H1 (cell line): ENCODE measurements at regions not wholly inside any gene's neighbourhood (a gene's known extent, or its start where the extent isn't known, plus 50 kb on each side); places are given as distances from the start of the nearest gene placed in this dataset.

ENCODE experiments used
- BACH1 ChIP-seq: IDR thresholded peaks from 2 replicates; pipeline ENCODE4 v1.6.1; 2012; ENCODE audit warnings: low read length, improper control_type of control experiment
- CHD7 ChIP-seq: fragments of 300-600 bp; sonication (generic); IDR thresholded peaks from 2 replicates; pipeline ENCODE4 v1.7.1; 2012; ENCODE audit warnings: low read length, moderate library complexity, mild to moderate bottlenecking, inconsistent platforms; ENCODE audit not compliant: insufficient replicate concordance
- KDM1A ChIP-seq: fragments of 200-600, 300-600 bp; sonication (generic); IDR thresholded peaks from 2 replicates; pipeline ENCODE4 v1.7.1; 2016; ENCODE audit warnings: mild to moderate bottlenecking, low read length, borderline replicate concordance
- KDM4A ChIP-seq: IDR thresholded peaks from one replicate; pipeline ENCODE4 v1.7.1; 2012; ENCODE audit warnings: low read depth, mild to moderate bottlenecking, moderate library complexity, low read length, inconsistent platforms; ENCODE audit not compliant: severe bottlenecking
- TF ChIP-seq, protein P1 (sequence below): IDR thresholded peaks from 2 replicates; pipeline ENCODE4 v1.6.1; 2011; ENCODE audit warnings: low read length, improper control_type of control experiment

DNA sequence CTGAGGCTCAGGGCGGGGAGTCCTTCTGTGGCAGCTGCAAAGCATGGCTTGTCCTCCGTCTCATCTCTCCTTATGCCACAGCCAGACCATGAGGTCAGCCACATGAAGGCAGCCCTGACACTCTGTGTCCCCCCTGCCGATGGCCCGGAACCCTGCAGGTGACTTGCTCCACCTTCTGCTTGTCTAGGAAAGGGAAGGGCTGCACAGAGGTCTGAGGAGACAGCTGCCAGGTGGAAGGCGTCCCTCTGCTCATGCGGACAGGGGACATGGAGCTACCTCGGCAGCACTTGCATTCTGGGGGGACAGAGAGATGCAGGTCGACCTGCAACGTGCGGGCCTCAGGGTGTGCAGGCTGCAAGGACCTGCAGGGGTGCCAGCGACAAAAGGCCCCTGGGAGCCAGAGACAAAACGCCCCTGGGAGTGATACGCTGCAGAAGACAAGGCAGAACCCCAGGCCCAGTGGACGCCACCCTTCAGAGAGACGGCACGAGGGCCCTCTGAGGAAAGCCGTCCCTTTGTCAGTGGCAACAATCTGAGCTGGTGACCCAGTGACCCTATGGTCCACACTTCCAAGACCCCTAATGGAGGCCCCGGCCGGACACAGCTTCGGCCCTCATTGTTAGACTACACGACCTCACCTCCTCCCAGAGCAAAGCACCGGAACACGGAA is 205.2 kb upstream of the PPP2R2D start (continued):
- TF ChIP-seq CHD7, result no peak
- no peak for TF ChIP-seq BACH1
- TF ChIP-seq KDM4A, result no peak
- TF ChIP-seq, protein P1, sequence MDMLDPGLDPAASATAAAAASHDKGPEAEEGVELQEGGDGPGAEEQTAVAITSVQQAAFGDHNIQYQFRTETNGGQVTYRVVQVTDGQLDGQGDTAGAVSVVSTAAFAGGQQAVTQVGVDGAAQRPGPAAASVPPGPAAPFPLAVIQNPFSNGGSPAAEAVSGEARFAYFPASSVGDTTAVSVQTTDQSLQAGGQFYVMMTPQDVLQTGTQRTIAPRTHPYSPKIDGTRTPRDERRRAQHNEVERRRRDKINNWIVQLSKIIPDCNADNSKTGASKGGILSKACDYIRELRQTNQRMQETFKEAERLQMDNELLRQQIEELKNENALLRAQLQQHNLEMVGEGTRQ, result no peak
- no peak for TF ChIP-seq KDM1A
- TF ChIP-seq, all 59 proteins: peak for 0
